Parathyroid adenoma (tissue), 2 donors: ENCODE measurements at regions not wholly inside any gene's neighbourhood (a gene's known extent, or its start where the extent isn't known, plus 50 kb on each side); places are given as distances from the start of the nearest gene placed in this dataset.

Experiments
- H2AFZ ChIP-seq: fragments of 300-600 bp; sonication (generic); one replicate; pipeline ENCODE4 v1.7.0; 2017; ENCODE audit warnings: antibody characterized with exemption, mild to moderate bottlenecking
- H3K27ac ChIP-seq: fragments of 300-600 bp; sonication (generic); one replicate; pipeline ENCODE4 v1.7.0; 2017
- H3K27me3 ChIP-seq: fragments of 300-600 bp; sonication (generic); one replicate; pipeline ENCODE4 v1.7.0; 2017; ENCODE audit warnings: low read length; ENCODE audit not compliant: control insufficient read depth, insufficient read depth
- H3K36me3 ChIP-seq: fragments of 300-600 bp; sonication (generic); one replicate; pipeline ENCODE4 v1.7.0; 2017; ENCODE audit warnings: low read length; ENCODE audit not compliant: control insufficient read depth, insufficient read depth
- H3K4me1 ChIP-seq: fragments of 300-600 bp; sonication (generic); one replicate; pipeline ENCODE4 v1.7.0; 2017; ENCODE audit warnings: control low read depth
- H3K4me2 ChIP-seq: fragments of 300-600 bp; sonication (generic); one replicate; pipeline ENCODE4 v1.7.0; 2017; ENCODE audit warnings: low read length
- H3K4me3 ChIP-seq: fragments of 300-600 bp; sonication (generic); one replicate; pipeline ENCODE4 v1.7.0; 2017; ENCODE audit warnings: low read depth, low read length
- H3K79me2 ChIP-seq: fragments of 300-600 bp; sonication (generic); one replicate; pipeline ENCODE4 v1.7.0; 2017; ENCODE audit warnings: control low read depth
- H3K9ac ChIP-seq: fragments of 300-600 bp; sonication (generic); one replicate; pipeline ENCODE4 v1.7.0; 2017; ENCODE audit warnings: mild to moderate bottlenecking
- H3K9me3 ChIP-seq: fragments of 300-600 bp; sonication (generic); one replicate; pipeline ENCODE4 v1.7.0; 2017; ENCODE audit warnings: low read length; ENCODE audit not compliant: control insufficient read depth
- CTCF ChIP-seq: fragments of 300-600 bp; sonication (generic); IDR thresholded peaks from one replicate; pipeline ENCODE4 v1.7.0; 2017; ENCODE audit warnings: antibody characterized with exemption, mild to moderate bottlenecking
- donor health status: primary hyperparathyroidism.

DNA sequence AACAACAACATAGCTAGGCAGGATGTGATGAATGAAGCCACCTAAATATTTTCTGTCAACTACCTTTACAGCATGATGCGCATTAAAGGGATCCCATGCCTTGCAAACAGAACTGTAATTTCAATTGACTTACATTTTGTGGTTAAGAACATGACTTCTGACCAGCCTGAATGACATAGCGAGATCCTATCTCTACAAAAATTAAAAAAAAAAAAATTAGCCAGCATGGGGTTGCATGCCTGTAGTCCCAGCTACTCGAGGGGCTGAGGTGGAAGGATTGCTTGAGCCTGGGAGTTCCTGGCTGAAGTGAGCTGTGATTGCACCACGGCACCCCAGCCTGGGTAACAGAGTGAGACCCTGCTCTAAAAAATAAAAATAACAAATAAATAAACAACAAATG is 680.6 kb downstream of the IQCM start:
- H3K9ac ChIP-seq, result no peak overlapping the region
- no peak overlapping the region for H2AFZ ChIP-seq
- no peaks in the 10 kb centered on the region for H3K4me1 ChIP-seq
- no peak for TF ChIP-seq CTCF
- H3K27me3 ChIP-seq, result no peaks in the 10 kb centered on the region
- H3K36me3 ChIP-seq, result no peaks in the 10 kb centered on the region
- no peak overlapping the region for H3K4me2 ChIP-seq
- no peak overlapping the region for H3K4me3 ChIP-seq
- H3K9me3 ChIP-seq, result no peaks in the 10 kb centered on the region
- no peak overlapping the region for H3K27ac ChIP-seq
- H3K79me2 ChIP-seq, result no peaks in the 10 kb centered on the region

DNA sequence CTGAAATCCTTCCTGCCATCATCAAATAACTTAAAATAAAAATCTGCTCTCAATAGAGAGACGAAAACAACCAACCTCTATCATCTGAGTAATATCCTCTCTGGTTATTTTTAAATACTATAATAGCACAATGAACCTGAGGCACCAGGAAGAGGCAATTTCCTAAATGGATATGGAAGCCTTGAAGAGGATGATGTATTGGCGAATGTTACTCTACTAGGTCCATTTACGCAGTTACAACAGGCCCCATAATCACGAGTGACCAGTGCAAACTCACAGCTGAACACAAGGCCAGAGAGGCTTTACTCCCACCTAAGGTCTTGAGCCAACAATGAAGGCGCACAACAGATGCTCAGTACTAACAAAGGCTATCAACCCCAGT is 678.8 kb upstream of the NR3C2 start:
- H3K36me3 ChIP-seq, result no peaks in the 10 kb centered on the region
- no peak for TF ChIP-seq CTCF
- no peaks in the 10 kb centered on the region for H3K4me1 ChIP-seq
- H3K27ac ChIP-seq, result no peak overlapping the region
- H3K4me3 ChIP-seq, result no peak overlapping the region
- no peaks in the 10 kb centered on the region for H3K9me3 ChIP-seq
- H3K79me2 ChIP-seq, result no peaks in the 10 kb centered on the region
- H3K27me3 ChIP-seq, result no peaks in the 10 kb centered on the region
- no peak overlapping the region for H2AFZ ChIP-seq
- no peak overlapping the region for H3K9ac ChIP-seq
- no peak overlapping the region for H3K4me2 ChIP-seq

DNA sequence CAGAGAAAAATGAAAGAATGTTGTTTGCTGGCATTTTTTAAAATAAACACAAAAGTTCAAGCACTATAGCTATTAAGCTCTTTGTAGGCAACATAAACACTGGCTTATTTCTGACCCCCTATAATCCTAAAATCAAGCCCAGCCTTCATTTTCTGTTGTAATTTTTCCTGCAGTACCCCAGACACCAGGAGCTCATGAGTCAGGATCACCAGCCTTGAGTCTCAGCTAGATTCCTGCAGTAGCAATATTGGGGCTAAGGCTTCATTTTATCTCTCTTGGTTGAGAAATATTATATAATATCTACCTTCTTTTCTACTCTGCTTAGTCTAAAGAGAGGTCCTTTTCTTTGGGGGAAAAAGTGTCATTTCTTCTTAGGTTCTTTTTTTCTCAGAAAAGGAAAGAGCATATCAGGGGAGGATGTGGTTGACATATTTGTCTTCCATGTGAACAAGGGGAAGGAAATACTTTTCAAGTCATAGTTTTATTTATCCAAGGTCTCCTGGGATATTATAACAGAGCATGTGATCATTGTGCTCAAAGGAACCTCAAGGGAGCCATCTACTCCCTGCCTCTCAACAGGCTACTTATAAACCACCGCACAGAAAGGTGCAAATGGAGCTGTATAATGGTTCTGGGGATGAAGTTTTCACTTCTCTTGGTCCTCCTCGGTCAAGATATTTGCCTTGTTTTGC is 678.3 kb upstream of the NR3C2 start:
- no peak overlapping the region for H2AFZ ChIP-seq
- no peak overlapping the region for H3K27ac ChIP-seq

GRCh38 chr4:149116806-149117205 is 674.6 kb upstream of the NR3C2 start:
- Histone ChIP-seq H3K27ac (no peak overlapping the region), H3K36me3 (no peaks in the 10 kb centered on the region), H3K79me2 (no peaks in the 10 kb centered on the region), H3K4me1 (no peaks in the 10 kb centered on the region), H2AFZ (no peak overlapping the region), H3K4me2 (no peak overlapping the region), H3K27me3 (no peaks in the 10 kb centered on the region), H3K4me3 (no peak overlapping the region), H3K9me3 (no peaks in the 10 kb centered on the region), H3K9ac (no peak overlapping the region)
- TF ChIP-seq CTCF, result no peak

More for the DNA sequence above, 678.3 kb upstream of the NR3C2 start:
- no peak overlapping the region for H3K4me2 ChIP-seq
- H3K36me3 ChIP-seq, result no peaks in the 10 kb centered on the region
- TF ChIP-seq CTCF, result no peak
- H3K9ac ChIP-seq, result no peak overlapping the region
- no peaks in the 10 kb centered on the region for H3K9me3 ChIP-seq
- no peak overlapping the region for H3K4me3 ChIP-seq
- H3K79me2 ChIP-seq, result no peaks in the 10 kb centered on the region
- no peaks in the 10 kb centered on the region for H3K27me3 ChIP-seq
- H3K4me1 ChIP-seq, result no peaks in the 10 kb centered on the region

- no peak overlapping the region for H3K4me2 ChIP-seq
- no peak overlapping the region for H3K9ac ChIP-seq
- no peaks in the 10 kb centered on the region for H3K4me1 ChIP-seq
- H3K4me3 ChIP-seq, result no peak overlapping the region
- no peaks in the 10 kb centered on the region for H3K9me3 ChIP-seq
- H3K79me2 ChIP-seq, result no peaks in the 10 kb centered on the region
- no peaks in the 10 kb centered on the region for H3K36me3 ChIP-seq
- no peak for TF ChIP-seq CTCF
- no peak overlapping the region for H2AFZ ChIP-seq
- H3K27me3 ChIP-seq, result no peaks in the 10 kb centered on the region
- no peak overlapping the region for H3K27ac ChIP-seq
These were observed 671.7 kb upstream of the NR3C2 start for GRCh38 chr4:149113804-149114430.
